Ovary (tissue), 3 donors: ENCODE measurements at regions not wholly inside any gene's neighbourhood (a gene's known extent, or its start where the extent isn't known, plus 50 kb on each side); places are given as distances from the start of the nearest gene placed in this dataset.

Experiments
- CTCF ChIP-seq, 3 donors: fragments of 450-650 bp in 2 of 3; fragments of 200-600 bp in 1 of 3; IDR thresholded peaks; one replicate each; pipeline versions ENCODE4 v1.5.1 to v1.8.0; 2016 to 2022; ENCODE audit warnings: antibody characterized with exemption in 3 of 3, mild to moderate bottlenecking in 1 of 3
- EP300 ChIP-seq: sonication (generic); formaldehyde crosslinking; IDR thresholded peaks from one replicate; pipeline ENCODE4 v1.6.1; 2017; ENCODE audit warnings: antibody characterized with exemption
- POLR2A ChIP-seq: fragments of 450-650 bp; IDR thresholded peaks from one replicate; pipeline ENCODE4 v1.6.1; 2017; ENCODE audit warnings: antibody characterized with exemption, mild to moderate bottlenecking, moderate library complexity
- donor health status: DM: no; HTN: no; CAD: no.

GRCh38 chr5:129395247-129395646, 64.9 kb upstream of the ADAMTS19 start:
- TF ChIP-seq CTCF (IDR thresholded peaks at IDR 0.05), result no peak
- no peak for TF ChIP-seq POLR2A
- no peak for TF ChIP-seq EP300
